Midbrain (tissue), 1 donor: ENCODE measurements at regions not wholly inside any gene's neighbourhood (a gene's known extent, or its start where the extent isn't known, plus 50 kb on each side); places are given as distances from the start of the nearest gene placed in this dataset.
"Not testable (repeated sequence)": the region's sequence is repeated elsewhere in the genome, so short reads cannot be mapped to it uniquely, and the experiment has no call there.

Experiments
- DNase-seq: peaks from one replicate; lab custom pipeline; 2025; lab: John Stamatoyannopoulos, UW

DNA sequence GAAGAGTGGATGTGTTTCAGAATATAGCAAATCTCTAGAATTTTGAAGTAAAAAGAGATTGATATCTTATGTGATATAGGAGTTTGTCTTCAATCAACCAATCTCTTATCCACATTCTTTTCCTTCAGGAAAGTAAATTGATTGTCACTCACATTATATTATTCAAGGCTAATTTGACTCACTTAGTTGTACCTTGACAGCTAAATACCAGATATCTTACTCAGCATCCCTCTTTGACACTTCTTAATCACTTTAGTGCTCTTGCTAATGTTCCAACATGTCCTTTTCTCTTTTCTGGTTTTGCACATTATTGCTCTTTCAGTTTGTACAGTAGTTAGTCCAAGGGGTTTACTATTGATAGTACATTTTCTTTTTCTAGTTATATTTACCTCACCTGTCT lies 286.9 kb upstream of the PTCHD4 start:
- DNase-seq: no peak

DNA sequence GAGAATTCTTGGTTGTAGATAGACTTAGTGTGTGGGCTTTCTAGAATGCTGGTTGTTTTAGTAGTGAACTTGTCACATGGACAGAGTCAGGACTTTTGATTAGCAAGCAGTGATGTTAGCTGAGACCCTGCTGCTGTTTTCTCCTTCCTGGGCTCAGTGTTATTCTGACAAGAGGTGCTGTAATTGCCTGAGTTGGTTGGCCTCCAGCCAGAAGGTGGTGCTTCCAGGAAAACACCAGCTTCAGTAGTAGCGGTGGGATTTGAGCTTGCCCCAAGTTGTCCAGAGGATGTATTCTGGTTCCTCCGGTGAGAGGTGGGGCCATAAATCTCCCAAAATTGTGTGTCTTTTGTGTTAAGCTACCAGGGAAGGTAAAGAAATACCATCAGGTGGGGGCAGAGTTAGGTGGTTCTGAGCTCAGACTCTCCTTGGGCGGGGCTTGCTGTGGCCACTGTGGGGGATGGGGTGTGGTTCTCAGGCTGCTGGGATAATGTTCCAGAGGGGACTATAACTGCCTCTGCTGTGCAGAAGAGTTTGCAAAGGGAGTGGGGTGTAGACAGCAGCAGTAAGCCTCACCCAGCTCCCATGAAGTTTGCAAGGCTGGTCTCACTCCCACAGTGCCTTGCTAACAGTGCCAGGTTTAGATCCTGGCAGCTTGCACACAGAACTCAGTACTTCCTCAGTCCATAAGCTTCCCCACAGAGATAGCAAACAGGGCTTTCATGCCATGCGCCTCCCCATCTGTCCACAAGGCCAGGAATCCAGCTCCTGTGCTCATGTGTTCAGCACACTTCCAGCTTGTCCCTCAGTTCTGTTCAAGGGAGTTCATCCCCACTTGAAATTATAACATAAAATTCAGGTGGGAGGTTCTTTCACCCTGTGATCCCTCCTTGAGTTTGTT lies 278.4 kb upstream of the PTCHD4 start:
- no peak for DNase-seq

GRCh38 chr6:48388044-48388443 lies 277.0 kb upstream of the PTCHD4 start:
- DNase-seq: no peak

DNA sequence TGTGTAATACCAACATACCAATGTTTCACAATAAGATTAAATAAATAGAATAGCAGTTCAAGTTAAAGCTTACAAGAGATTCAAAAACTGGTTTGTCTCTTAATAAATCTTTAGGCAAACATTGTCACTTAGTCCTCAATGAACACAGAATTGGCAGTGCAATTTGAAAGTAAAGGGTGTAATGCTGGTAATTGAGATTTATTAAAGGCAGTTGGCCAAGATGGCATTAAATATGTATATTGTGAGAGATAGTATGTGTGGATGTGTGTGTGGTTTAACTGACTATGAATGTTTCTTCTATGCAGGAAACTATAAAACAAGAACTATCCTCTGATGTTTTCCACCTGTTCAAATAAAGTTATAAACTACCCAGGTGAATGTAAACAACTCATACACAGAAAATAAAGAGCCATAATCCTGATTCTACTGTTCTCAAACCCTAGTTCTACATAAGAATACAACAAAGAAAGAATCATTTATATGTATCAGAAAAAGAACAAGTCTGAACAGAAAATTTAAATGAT lies 267.9 kb upstream of the PTCHD4 start:
- no peak for DNase-seq

DNA sequence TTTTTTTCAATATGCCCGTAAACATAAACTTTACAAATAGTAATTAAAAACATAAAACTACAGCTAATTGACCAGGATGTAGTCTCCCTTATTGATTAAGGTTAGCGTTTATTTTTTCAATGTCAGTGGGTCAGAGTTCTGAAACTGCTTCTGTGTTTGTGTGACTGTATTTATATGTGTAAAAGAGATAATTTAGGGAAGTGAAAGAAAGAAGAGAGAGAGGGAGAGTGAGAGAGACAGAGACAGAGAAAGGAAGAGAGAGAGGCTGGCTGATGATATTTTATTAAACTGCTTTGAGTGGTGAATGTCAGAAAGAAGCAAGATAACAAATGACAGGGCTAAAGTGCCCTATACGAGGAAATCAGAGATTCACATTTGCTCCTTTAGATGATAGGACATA lies 266.1 kb upstream of the PTCHD4 start:
- no peak for DNase-seq

GRCh38 chr6:48371226-48371625 lies 260.2 kb upstream of the PTCHD4 start:
- DNase-seq: not testable (repeated sequence)

- no peak for DNase-seq
Observed at GRCh38 chr6:48369100-48369499, 258.1 kb upstream of the PTCHD4 start.

- DNase-seq: no peak
Observed at GRCh38 chr6:48325701-48326100, 214.7 kb upstream of the PTCHD4 start.

DNA sequence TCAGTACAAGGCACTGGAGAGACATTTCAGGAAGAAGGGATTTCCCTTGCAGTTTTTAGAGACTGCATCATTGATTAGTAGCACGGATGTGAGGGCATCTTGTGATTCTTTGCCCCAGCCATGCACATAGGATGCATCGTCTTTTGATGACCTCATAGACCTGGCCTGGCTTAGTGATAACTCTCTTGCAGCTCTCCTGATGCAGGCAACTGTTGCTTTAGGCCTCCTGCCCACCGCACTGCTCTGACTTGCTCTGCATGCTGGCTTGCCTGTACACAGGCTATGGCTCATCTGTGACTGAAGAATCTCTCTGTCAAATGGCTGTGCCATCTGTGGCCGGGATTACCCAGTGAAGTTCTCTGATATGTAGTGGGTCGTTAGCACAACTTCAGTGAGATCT lies 207.7 kb upstream of the PTCHD4 start:
- no peak for DNase-seq

- DNase-seq: no peak
Observed at GRCh38 chr6:48315915-48316314, 204.9 kb upstream of the PTCHD4 start.

- no peak for DNase-seq
Observed at GRCh38 chr6:48315051-48315719, 204.2 kb upstream of the PTCHD4 start.

- no peak for DNase-seq
Observed at GRCh38 chr6:48311301-48311700, 200.3 kb upstream of the PTCHD4 start.

DNA sequence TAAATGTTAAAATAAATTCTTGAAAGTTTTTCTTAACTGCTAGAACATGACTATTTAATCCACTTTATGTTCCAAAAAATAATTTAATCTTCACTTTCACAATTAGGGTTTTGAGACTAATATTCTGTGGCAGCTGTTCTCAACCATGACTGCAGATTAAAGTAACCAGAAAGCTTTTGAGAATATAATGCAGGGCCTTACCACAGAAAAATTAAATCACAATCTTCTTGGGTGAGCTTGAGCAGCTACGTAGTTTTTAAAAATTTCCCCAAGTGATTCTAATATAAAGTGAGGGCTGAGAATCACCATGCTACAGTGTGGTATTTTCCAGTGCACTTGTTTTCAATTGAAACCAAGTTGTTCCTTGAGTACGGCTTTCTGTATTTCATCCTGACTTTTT lies 196.6 kb upstream of the PTCHD4 start:
- DNase-seq: no peak

DNA sequence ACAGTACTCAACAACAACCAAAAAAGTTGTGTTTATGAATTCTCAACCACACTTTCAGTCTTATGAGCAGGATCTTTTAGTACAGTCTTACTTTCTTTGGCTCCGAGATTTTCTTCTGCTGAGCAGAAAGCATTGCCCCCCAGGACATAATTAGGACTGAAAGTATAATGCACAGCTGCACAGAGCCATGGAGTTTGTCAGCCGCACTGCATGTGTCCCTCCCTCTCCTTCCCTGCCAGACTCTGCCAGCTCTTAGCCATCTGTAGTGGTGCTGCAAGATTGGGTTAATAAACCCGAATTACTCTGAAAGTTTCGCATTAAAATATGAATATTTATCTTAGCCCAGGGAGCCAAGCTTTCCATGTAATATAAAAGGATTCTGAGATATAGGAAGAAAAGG lies 179.6 kb upstream of the PTCHD4 start:
- no peak for DNase-seq

DNA sequence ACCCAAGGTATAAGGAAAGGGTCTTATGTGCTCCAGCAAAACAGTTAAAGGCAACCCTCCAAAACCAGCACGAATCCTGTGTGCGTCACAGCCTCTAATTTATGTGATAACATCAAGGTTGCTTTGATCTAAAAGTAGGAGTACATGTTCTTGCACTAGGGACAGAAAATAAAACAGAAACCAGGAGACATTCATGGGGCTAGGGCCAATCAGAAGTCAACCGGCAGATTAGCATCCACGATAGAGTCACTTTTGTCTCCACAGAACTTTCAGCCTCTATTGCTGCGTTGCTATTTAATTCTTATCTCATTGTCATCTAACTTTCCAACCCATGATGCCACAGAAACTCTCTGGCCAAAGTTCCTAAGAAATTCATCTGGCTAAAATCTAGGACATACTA lies 178.8 kb upstream of the PTCHD4 start:
- no peak for DNase-seq

DNA sequence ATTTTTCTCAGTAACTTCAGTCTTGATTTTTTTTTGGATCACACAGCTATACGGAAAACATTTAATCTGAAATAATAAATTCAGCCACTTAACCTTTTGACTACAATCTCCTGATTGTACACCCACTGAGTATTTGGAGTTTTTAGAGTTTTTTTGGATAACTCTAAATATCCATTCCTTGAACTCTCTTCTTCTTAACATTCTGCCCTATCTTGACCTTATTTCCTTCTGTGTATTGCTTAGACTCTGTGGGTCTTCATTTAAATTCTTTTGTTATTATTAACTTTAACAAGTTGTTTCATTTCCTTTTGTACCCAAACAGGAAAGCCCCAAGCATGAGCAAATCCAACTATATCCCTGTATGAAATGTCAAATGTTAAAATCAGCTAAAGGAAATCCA lies 170.2 kb upstream of the PTCHD4 start:
- no peak for DNase-seq

GRCh38 chr6:48280035-48280620 lies 169.1 kb upstream of the PTCHD4 start:
- no peak for DNase-seq

GRCh38 chr6:48278261-48278660 lies 167.3 kb upstream of the PTCHD4 start:
- DNase-seq: no peak

DNA sequence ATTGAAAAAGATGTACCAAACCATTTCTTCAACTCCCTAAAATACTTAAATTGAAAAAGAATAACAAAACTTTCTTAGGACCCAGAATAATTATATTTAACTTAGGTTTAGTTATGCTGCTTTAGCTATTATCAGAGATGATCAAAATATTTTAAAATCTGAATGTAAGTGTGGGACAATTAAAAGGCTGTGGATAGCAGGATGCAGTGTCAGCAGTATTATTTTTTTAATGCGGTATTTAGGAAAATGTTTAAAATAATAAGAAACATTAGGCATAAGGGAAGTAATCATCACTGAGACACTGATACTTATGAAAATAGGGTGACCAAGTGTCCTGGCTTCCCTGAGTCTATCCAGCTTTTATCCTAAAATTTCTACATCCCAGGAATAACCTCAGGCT lies 161.5 kb upstream of the PTCHD4 start:
- DNase-seq: no peak

DNA sequence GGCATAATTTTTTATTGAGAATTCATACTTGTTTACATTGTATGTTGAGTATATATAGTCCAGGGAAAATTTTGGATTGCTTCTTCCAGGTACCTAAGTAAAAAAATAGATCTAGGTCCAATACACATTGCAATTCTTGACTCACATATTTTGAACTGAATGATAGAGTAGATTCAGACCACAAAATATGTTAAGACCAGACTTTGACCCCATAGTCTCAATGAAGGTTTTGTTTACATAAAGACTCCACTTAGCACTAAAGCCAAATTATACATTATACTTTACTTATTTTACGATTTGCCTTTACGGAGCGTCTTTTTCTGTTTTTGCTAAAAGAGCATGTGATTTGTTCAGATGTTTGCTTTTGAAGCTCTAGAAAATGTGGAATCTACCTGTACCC lies 144.1 kb upstream of the PTCHD4 start:
- DNase-seq: no peak

DNA sequence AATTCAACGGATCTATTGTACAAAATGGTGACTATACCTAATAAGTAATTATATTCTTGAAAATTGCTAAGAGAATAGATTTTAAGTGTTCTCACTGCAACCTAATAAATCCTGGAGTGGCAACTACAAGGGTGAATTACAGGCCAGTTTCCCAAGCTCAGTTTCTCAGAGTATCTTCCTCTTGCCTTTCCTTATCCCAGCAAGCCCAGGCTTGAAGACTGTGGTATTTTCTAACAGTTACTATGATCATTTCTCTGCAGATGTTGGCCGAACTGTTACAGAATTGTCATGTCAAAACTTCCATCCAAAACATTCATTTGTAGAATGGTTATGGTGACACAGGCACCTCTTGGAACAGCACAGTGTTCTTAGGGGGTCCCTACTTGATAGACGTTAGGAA lies 138.1 kb upstream of the PTCHD4 start:
- no peak for DNase-seq

DNA sequence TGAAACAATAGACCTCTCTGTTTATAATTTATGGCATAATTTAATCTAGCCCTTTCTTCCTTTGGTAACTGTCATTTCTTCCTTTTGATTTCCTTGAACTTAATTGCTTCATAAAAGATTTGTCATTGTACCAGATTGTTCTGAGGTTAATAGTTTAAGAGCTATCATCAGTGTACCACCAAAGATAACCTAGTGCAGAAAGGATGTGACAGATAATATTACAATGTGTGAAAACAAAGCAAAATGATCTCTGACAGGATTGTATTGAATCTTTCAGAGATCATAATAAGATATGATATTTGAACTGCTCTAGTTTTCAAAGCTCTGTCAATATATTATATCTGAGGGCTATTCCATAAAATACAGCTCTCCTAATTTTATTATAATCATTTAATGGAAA lies 132.1 kb upstream of the PTCHD4 start:
- DNase-seq: no peak

- DNase-seq: no peak
Observed at GRCh38 chr6:48240287-48240686, 129.3 kb upstream of the PTCHD4 start.
